ENCODE measurements at regions not wholly inside any gene's neighbourhood (a gene's known extent, or its start where the extent isn't known, plus 50 kb on each side); places are given as distances from the start of the nearest gene placed in this dataset.
A peak's percentile ranks its signal among the peaks of the same experiment; 100 is the strongest.
"Not testable (repeated sequence)": the region's sequence is repeated elsewhere in the genome, so short reads cannot be mapped to it uniquely, and the experiment has no call there.

DNA sequence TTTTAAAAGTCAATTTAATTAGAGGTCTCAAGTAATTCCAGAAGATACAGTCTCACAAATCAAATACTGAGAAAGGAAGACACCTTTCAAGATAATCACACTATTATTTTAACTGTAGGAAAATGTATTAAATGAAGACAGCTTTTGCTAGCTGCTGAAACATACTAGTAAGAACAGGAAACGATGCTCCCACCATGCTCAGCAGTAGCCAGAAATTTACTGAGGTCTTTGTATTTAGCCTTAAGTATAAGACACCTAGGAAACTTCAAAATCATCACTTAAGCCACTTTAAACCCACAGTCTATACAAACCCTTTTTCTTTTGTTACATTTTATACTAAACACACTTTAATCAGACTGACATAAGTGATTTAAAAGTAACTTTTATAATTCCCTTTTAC lies 72.7 kb upstream of the NPIPB12 start:
- 50 to 54% methylated on average over 1 of the region's 1 CpG for WGBS, 2 donors
- H3K4me3 ChIP-seq, DNase-seq: not testable (repeated sequence)

DNA sequence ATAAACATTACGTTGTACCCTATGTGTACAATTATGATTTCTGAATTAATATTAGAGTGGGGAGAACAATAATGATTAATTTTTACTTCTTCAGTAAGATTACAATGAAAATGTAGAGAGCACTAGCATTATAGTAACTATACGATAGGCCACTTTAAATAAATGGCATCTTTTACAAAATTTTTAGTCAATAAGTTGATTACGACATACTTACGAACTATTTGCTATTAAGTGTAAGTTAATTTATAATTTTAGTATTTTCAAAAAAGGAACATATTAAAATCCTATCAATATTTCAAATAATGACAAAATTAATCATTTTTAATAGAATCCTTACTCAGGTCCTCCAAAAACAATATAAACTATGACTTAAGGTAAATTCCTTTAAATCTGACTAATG lies 75.6 kb upstream of the NPIPB12 start:
- H3K4me1 ChIP-seq; intact Hi-C loops (cut with DNase I; ENCODE audit: low total_unique reads); H3K27ac ChIP-seq; DNase-seq; H3K4me3 ChIP-seq; H3K9me3 ChIP-seq; H3K27me3 ChIP-seq; H3K36me3 ChIP-seq (ENCODE audit: low read depth, missing control alignments): not testable (repeated sequence)
- 92 to 97% methylated on average over 4 of the region's 4 CpGs for WGBS, 2 donors

More for the DNA sequence above, 72.7 kb upstream of the NPIPB12 start:
- intact Hi-C loops (cut with DNase I; ENCODE audit: low total_unique reads); H3K27ac ChIP-seq; H3K4me1 ChIP-seq; H3K27me3 ChIP-seq; H3K9me3 ChIP-seq; H3K36me3 ChIP-seq (ENCODE audit: low read depth, missing control alignments): not testable (repeated sequence)

DNA sequence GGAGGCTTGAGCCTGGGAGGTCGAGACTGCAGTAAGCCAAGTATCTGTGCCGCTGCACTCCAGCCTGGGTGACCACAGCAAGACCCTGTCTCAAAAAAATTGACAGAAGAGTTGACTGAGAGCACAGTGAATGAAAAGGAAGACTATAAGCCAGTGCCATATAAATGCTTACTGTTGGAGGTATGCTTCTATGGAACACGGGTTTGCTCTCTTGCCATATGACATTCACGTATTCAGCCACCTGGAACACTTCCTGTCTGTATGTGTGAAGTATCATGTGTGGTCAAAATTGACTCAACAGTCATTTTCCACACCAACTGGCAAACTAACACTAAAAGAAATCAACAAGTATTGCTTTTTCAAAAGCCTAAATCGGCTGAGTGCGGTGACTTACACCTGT lies 71.1 kb upstream of the SPN start:
- H3K4me3 ChIP-seq; H3K9me3 ChIP-seq; H3K4me1 ChIP-seq; H3K36me3 ChIP-seq (ENCODE audit: low read depth, missing control alignments); DNase-seq; H3K27ac ChIP-seq; intact Hi-C loops (cut with DNase I; ENCODE audit: low total_unique reads); H3K27me3 ChIP-seq: not testable (repeated sequence)
- 92 to 93% methylated on average over 4 of the region's 6 CpGs for WGBS, 2 donors

DNA sequence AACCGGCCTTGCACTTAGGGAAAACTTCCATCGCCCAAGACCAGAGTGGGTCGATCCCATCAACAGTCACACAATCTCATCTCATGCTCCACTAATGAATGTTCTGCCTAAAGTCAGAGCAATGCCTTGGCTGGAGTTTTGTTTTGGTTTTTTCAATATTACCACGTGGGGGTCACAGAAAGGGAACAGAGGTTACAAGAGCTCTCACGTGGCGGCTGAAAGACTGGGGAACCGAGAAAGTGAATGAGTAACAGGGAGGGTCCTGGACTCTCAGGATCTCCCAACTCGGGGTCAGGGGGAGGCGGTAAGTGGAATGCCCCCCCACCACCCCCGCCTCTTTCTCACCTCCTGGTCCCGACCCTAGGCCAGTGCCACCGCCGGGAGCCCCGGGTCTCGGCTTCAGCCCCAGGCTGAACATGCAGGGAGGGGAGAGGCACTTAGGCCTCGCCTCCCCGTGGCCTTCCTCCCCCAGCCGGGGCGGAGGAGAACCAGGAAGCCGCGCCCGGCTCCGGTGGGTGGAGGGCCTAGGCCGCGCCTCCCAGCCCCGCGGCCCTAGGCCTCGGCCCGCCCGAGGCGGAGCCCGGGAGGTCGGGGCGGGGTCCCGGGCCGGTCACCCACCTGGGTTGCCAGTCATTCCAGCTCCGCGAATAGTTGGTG lies 68.7 kb upstream of the SPN start:
- 0% methylated on average over 6 of the region's 38 CpGs for WGBS, 2 donors
- intact Hi-C loops (cut with DNase I; ENCODE audit: low total_unique reads), result not testable (repeated sequence)
- peak; percentile 47 for DNase-seq

DNA sequence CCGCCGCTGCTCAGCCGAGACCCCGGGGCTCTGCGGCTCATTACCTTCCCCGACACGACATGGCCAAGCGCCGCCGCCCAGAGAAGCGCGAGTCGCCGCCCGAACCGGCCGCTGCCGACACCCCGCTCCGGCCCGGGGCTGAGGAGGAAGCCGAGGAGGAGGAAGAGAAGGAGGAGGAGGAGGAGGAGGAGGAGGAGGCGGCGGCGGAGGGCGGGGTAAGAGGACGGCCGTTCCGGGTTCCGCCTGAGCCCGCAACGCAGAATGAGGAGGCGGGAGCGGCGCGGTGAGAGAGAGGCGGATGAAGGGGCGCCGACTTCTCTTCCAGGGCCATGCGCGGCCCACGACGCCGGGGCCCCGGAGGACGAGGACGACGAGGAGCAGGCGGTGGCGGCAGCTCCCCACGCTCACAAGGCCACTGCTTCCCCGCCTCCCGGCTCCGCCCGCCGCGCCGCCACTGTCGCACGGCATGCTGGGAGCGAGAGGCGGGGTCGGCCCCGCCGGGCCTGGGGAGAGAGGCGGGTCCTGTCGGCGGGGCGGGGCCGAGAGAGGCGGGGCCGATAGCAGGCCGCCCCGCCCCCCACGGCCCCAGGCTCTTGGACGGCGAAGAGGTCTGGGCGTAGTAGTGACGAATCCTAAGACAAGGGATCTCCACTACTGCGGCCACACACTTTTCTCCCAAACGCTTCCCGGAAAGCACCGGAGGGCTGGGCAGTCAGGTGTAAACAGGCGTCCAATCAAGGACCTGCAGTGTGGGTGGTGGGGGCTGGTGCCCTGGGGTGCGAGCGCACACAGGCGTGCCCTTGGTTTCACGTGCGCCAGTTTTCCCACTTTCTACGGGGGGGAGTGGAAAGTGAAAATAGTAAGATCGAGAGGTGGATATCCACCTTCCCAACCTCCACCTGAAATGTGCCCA lies 67.9 kb upstream of the SPN start:
- H3K36me3 ChIP-seq (ENCODE audit: low read depth, missing control alignments); intact Hi-C loops (cut with DNase I; ENCODE audit: low total_unique reads); H3K4me1 ChIP-seq; H3K9me3 ChIP-seq; H3K27me3 ChIP-seq: not testable (repeated sequence)
- 0 to 1% methylated on average over 45 to 65 of the region's 91 CpGs for WGBS, 2 donors
- peak overlapping the region; percentile 63 to 79 for H3K4me3 ChIP-seq
- H3K27ac ChIP-seq, result peak overlapping the region; percentile 87 to 88
- DNase-seq, result peak; percentile 93
- peak; percentile 44 for TF ChIP-seq POLR2A (IDR thresholded peaks at IDR 0.05)

More for the DNA sequence above, 68.7 kb upstream of the SPN start:
- not testable (repeated sequence) for H3K9me3 ChIP-seq; H3K27me3 ChIP-seq; H3K36me3 ChIP-seq (ENCODE audit: low read depth, missing control alignments); H3K4me1 ChIP-seq
- H3K27ac ChIP-seq, result peak overlapping the region; percentile 87 to 88
- peak overlapping the region; percentile 63 to 79 for H3K4me3 ChIP-seq

DNA sequence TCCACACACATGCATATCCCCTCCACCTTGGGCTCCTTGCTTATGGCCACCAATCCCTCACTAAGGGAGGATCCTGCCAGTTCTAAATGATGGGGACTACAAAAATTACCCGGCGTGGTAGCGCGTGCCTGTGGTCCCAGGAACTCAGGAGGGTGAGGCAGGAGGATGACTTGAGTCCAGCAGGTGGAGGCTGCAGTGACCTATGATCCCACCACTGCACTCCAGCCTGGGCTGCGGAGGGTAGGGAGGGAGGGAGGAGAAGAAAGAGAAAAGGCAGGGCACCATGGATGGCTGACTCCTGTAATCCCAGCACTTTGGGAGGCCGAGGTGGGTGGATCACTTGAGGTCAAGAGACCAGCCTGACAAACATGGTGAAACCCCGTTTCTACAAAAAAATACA lies 66.0 kb upstream of the SPN start:
- 94% methylated on average over 7 of the region's 7 CpGs for WGBS, 2 donors
- H3K4me1 ChIP-seq; H3K9me3 ChIP-seq; H3K36me3 ChIP-seq (ENCODE audit: low read depth, missing control alignments); H3K27me3 ChIP-seq; DNase-seq; H3K4me3 ChIP-seq; intact Hi-C loops (cut with DNase I; ENCODE audit: low total_unique reads); H3K27ac ChIP-seq: not testable (repeated sequence)

DNA sequence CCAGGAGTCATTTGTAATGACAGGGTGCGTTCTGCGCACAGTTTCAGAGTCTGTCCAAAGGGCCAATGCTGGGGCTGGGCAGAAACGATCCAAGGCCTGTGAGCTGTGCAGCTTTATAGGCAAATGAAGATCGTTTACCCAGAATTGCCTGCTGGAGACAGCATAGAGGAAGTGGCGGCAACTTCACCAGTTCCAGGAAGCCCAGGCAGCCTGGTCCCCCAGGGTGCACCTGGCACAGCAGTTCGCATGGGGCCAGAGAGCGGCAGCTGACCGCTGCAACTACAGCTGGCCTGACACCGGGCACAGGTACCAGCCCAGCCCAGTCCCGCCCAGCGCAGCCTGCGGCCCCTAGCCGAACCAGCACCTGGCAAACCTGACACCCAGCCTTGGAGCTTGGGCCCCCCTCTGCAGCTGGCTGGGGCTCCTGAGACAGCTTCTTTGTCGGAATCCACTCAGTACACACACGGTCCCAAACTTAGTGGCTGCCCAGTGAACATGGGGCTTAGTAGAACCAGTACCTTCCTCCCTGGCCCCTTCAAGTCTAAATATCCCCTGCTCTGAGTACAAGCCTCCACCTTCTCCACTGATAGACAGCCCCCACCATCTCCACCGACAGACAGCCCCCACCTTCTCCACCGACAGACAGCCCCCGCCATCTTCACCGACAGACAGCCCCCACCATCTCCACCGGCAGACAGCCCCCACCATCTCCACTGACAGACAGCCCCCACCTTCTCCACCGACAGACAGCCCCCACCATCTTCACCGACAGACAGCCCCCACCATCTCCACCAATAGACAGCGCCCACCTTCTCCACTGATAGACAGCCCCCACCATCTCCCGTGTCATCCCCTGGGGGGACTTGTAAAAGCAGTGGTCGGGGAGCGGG lies 62.7 kb upstream of the SPN start:
- H3K4me3 ChIP-seq; H3K27me3 ChIP-seq; intact Hi-C loops (cut with DNase I; ENCODE audit: low total_unique reads); H3K4me1 ChIP-seq; DNase-seq; H3K27ac ChIP-seq; H3K36me3 ChIP-seq (ENCODE audit: low read depth, missing control alignments); H3K9me3 ChIP-seq: not testable (repeated sequence)
- WGBS, 2 donors, result 78 to 80% methylated on average over 23 to 26 of the region's 26 CpGs

DNA sequence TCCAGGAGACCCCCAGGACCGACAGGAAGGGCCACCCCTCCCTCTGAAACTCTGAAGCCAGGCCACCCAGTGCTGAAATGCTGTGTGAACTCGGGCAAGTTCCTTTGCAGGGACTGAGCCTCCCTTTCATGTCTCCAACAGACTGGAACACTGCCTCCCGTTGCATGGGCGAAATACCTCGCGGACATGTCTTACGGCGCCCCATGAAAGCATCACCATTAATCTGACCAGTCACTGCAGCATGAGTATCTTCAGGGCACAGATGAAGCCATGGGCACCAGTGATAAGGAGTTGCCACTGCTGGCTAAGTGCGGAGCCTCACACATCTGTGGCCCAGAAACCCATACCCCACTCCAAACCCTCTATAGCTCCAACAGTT lies 60.8 kb upstream of the SPN start:
- H3K4me1 ChIP-seq; H3K4me3 ChIP-seq; H3K36me3 ChIP-seq (ENCODE audit: low read depth, missing control alignments); intact Hi-C loops (cut with DNase I; ENCODE audit: low total_unique reads); H3K27me3 ChIP-seq; H3K9me3 ChIP-seq; DNase-seq; H3K27ac ChIP-seq: not testable (repeated sequence)
- 87 to 98% methylated on average over 7 to 8 of the region's 9 CpGs for WGBS, 2 donors

DNA sequence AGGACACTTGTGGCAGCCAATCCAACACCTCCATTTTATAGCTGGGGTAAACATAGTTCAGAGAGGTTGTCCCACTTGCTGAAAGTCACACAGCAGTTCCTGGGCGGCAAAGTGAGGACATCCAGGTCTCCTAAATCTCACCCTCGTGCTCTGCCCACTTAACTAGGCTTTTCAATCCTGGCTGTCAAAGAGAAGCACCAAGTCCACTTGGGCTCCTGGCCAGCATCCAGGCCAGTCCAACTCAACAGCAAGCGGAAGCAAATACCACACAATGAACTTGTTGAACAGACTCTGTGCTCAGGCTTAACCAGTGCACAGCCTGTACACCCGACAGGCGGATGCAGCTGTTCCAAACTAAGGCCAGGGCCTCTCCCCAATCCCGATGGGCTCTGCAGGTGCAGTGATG lies 60.4 kb upstream of the SPN start:
- H3K36me3 ChIP-seq (ENCODE audit: low read depth, missing control alignments); H3K27ac ChIP-seq; H3K4me1 ChIP-seq; DNase-seq; H3K9me3 ChIP-seq; intact Hi-C loops (cut with DNase I; ENCODE audit: low total_unique reads); H3K27me3 ChIP-seq; H3K4me3 ChIP-seq: not testable (repeated sequence)
- WGBS, 2 donors, result 78% methylated on average over 6 of the region's 6 CpGs; no CpG with 5 or more reads in 1 of the 2 donors

DNA sequence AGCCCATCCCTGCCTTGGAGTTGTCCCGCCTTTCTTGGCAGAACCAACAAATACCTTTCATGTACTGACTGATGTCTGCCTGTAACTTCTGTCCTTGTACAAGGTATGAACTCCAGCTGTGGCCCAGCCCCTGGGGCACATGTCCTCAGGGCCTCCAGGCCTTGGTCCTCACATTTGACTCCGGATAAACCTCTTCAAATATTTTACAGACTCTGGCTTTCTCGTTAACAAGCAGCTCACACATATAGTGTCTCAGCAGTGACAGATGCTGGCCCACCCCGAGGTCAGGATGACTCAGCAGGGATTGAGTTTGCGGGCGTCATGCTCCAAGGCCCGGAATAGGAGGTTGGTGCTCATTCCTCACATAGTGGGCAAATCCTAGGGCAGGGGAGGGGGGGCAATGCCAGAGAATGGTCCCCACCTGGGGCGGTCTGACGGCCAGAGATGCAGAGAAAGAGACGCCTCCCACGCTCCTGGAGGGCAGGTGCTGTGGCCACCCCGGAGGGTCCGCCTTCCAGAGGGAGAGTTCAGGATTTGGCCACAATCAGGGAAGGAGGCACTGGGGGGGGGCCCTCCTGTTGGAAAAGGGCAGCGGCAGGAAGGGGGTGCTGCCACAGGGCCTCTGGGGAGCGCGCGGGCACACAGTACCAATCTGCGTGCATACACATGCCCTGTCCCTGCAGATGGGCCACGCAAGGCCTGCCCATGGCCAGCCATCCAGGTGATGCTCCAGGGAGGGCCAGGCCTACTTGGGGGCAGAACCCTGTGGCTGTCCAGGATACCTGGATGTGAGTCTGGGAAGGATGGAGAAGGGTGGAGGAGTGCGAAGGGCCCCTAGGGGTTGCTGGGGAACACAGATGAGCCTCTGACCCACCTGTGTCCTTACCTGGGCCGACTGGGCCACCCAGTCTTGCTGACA lies 58.2 kb upstream of the SPN start:
- H3K9me3 ChIP-seq; H3K4me3 ChIP-seq; H3K27me3 ChIP-seq; H3K4me1 ChIP-seq; H3K27ac ChIP-seq; H3K36me3 ChIP-seq (ENCODE audit: low read depth, missing control alignments); intact Hi-C loops (cut with DNase I; ENCODE audit: low total_unique reads): not testable (repeated sequence)
- 68 to 91% methylated on average over 16 to 21 of the region's 21 CpGs for WGBS, 2 donors
- DNase-seq, result peak; percentile 29
